ENCODE measurements at regions not wholly inside any gene's neighbourhood (a gene's known extent, or its start where the extent isn't known, plus 50 kb on each side); places are given as distances from the start of the nearest gene placed in this dataset.

DNA sequence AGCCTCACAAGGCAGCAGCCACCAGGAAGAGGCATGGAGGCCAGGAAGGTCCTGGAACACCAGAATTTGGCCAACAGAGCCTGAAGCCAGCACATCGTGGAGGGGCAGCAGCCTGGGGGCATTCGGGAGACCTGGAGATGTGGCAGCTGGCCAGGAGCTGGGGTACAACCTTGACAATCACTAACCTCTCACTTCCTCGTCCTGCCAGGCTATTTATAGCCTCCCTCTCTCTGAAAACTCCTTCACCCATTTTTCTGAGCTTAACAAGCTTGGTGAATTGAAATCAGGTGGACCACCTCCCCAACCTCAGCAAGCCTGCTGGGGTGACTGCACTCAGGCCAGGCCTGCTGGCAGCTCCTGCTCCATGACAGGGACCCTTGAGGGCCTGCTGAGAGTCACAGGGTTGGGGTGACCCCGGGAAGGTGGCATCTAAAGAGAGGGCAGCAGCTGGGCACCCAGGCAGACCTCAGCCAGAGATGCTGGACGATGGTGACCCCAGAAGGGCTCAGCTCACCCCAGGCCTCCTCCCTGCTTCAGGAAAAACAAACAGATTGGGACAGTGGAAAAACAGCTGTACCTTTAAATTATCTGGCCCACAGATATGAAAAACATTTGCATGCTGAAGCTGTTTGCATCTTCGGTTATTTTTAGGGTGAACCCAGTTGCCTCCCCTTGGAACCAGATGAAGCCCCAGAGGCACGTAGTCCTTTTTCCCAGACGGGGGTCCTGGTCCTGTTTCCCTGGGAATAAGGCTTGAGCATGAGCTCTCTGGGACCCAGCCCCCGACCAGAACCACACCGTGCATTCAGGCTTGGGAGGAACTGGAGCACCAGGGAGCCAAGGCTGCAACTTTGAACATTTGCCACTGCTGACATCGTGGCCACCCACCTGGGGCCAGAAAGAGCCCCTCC lies 67.0 kb downstream of the PITPNM2 start:
- Histone ChIP-seq H3K36me3 (ENCODE audit: low read depth, low read length) (no peaks in the 10 kb centered on the region), H3K27me3 (ENCODE audit: low read length) (no peaks in the 10 kb centered on the region), H3F3A (ENCODE audit: low read length, unreplicated experiment) (no peaks in the 10 kb centered on the region), H3K9me2 (replicated peaks; ENCODE audit: low read length) (no peaks in the 10 kb centered on the region), H3K9me3 (ENCODE audit: low read length) (no peaks in the 10 kb centered on the region), H3K27ac (ENCODE audit: low read length) (no peak overlapping the region), H3K9ac (ENCODE audit: low read length) (no peak overlapping the region), H3K4me3 (ENCODE audit: low read length) (no peak overlapping the region), H4K20me1 (ENCODE audit: low read length) (no peaks in the 10 kb centered on the region), H3K4me1 (ENCODE audit: insufficient read depth, low read length) (peaks cover 21% of the 10 kb centered on the region), H3K79me2 (ENCODE audit: low read length) (no peaks in the 10 kb centered on the region), H2AFZ (ENCODE audit: low read length) (no peak overlapping the region), H3K4me2 (ENCODE audit: low read length) (no peak overlapping the region)
- BruUV-seq (replicated peaks), result no TSS peak
- ChIA-PET POLR2A (ENCODE audit: unreplicated experiment) (no interaction called here), CTCF (no interaction called here)
- ATAC-seq (no peak), DNase-seq (no peak)
- TF ChIP-seq EZH2 (IDR thresholded peaks at IDR 0.05; ENCODE audit: low read length, unreplicated experiment), result no peak
- no peak for TF ChIP-seq EZH2phosphoT487 (IDR thresholded peaks at IDR 0.05; ENCODE audit: borderline replicate concordance, low read length)
- TF ChIP-seq, protein P1, sequence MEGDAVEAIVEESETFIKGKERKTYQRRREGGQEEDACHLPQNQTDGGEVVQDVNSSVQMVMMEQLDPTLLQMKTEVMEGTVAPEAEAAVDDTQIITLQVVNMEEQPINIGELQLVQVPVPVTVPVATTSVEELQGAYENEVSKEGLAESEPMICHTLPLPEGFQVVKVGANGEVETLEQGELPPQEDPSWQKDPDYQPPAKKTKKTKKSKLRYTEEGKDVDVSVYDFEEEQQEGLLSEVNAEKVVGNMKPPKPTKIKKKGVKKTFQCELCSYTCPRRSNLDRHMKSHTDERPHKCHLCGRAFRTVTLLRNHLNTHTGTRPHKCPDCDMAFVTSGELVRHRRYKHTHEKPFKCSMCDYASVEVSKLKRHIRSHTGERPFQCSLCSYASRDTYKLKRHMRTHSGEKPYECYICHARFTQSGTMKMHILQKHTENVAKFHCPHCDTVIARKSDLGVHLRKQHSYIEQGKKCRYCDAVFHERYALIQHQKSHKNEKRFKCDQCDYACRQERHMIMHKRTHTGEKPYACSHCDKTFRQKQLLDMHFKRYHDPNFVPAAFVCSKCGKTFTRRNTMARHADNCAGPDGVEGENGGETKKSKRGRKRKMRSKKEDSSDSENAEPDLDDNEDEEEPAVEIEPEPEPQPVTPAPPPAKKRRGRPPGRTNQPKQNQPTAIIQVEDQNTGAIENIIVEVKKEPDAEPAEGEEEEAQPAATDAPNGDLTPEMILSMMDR (conservative IDR thresholded peaks at IDR 0.05; ENCODE audit: low read depth, low read length), result no peak
- intact Hi-C loops (cut with micrococcal nuclease), result no loop called here

DNA sequence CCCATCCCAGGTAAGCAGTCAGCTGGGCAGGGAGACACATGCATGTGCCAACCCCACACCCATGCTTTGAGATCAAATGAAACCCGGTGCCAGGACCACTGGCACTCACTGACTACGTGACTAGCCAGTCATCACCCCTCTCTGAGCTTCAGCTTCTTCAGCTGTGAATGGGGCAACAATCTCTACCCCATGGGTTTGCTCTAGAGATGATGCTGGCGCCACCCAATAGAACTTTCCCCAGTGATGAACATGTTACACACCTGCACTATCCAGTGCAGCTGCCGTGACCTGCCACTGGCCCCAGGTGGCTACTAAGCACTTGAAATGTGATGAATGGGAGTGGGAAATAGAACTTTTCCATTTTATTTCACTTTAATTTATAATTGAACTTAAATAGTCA lies 70.3 kb downstream of the PITPNM2 start:
- ATAC-seq (no peak), DNase-seq (no peak)
- intact Hi-C loops (cut with micrococcal nuclease), result no loop called here
- H3K4me3 ChIP-seq (ENCODE audit: low read length), result no peak overlapping the region
- H3K27ac ChIP-seq (ENCODE audit: low read length), result no peak overlapping the region
- no peaks in the 10 kb centered on the region for H4K20me1 ChIP-seq (ENCODE audit: low read length)
- no peaks in the 10 kb centered on the region for H3K9me2 ChIP-seq (replicated peaks; ENCODE audit: low read length)
- no peaks in the 10 kb centered on the region for H3K27me3 ChIP-seq (ENCODE audit: low read length)
- POLR2A ChIA-PET (ENCODE audit: unreplicated experiment), result no interaction called here
- H2AFZ ChIP-seq (ENCODE audit: low read length), result no peak overlapping the region
- no peaks in the 10 kb centered on the region for H3K9me3 ChIP-seq (ENCODE audit: low read length)
- no peak overlapping the region for H3K9ac ChIP-seq (ENCODE audit: low read length)
- no peak overlapping the region for H3K4me2 ChIP-seq (ENCODE audit: low read length)
- no peaks in the 10 kb centered on the region for H3K79me2 ChIP-seq (ENCODE audit: low read length)
- no peaks in the 10 kb centered on the region for H3F3A ChIP-seq (ENCODE audit: low read length, unreplicated experiment)
- CTCF ChIA-PET, result no interaction called here
- TF ChIP-seq EZH2phosphoT487 (IDR thresholded peaks at IDR 0.05; ENCODE audit: borderline replicate concordance, low read length), result no peak
- no peak for TF ChIP-seq EZH2 (IDR thresholded peaks at IDR 0.05; ENCODE audit: low read length, unreplicated experiment)
- TF ChIP-seq, protein P1 (conservative IDR thresholded peaks at IDR 0.05; ENCODE audit: low read depth, low read length), result no peak
- peaks cover 22% of the 10 kb centered on the region for H3K4me1 ChIP-seq (ENCODE audit: insufficient read depth, low read length)
- BruUV-seq (replicated peaks), result no TSS peak
- no peaks in the 10 kb centered on the region for H3K36me3 ChIP-seq (ENCODE audit: low read depth, low read length)

DNA sequence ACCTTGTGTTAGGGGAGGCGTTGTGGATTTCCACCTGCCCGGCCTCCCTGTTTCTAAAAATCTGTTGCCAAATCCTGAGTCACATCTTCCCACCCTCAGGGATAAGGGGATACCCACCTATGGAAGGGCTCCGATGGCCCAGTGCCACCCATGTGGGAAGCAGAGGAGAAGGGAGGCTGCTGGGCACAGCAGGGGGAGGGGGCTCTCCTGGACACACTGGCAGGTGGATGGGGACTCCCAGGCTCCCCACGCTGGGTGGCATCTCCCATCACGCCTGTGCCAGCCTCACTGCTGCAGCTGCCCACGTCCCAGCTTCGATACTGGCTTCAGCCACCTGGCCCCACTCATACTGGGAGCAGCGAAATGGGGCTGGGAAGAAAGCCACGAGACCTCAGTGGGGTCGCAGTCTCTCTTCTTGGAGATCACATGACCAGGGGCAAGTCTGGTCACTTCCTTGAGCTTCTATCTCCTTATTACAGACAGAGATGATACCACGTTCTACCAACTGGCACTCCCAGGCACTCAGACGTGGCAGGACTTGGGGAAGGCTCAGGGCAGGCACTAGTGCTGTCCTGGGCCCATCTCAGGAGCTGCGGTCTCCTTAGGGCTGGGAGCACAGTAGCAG lies 72.2 kb downstream of the PITPNM2 start:
- no peaks in the 10 kb centered on the region for H3K36me3 ChIP-seq (ENCODE audit: low read depth, low read length)
- intact Hi-C loops (cut with micrococcal nuclease), result no loop called here
- no peak overlapping the region for H3K4me3 ChIP-seq (ENCODE audit: low read length)
- H3K9me3 ChIP-seq (ENCODE audit: low read length), result no peaks in the 10 kb centered on the region
- H3K27ac ChIP-seq (ENCODE audit: low read length), result no peak overlapping the region
- no TSS peak for BruUV-seq (replicated peaks)
- CTCF ChIA-PET, result no interaction called here
- peaks cover 22% of the 10 kb centered on the region for H3K4me1 ChIP-seq (ENCODE audit: insufficient read depth, low read length)
- no peak for TF ChIP-seq EZH2 (IDR thresholded peaks at IDR 0.05; ENCODE audit: low read length, unreplicated experiment)
- TF ChIP-seq EZH2phosphoT487 (IDR thresholded peaks at IDR 0.05; ENCODE audit: borderline replicate concordance, low read length), result no peak
- TF ChIP-seq, protein P1 (conservative IDR thresholded peaks at IDR 0.05; ENCODE audit: low read depth, low read length), result no peak
- H3K27me3 ChIP-seq (ENCODE audit: low read length), result no peaks in the 10 kb centered on the region
- ATAC-seq, result no peak
- H4K20me1 ChIP-seq (ENCODE audit: low read length), result no peaks in the 10 kb centered on the region
- no peaks in the 10 kb centered on the region for H3K9me2 ChIP-seq (replicated peaks; ENCODE audit: low read length)
- POLR2A ChIA-PET (ENCODE audit: unreplicated experiment), result no interaction called here
- no peak overlapping the region for H3K9ac ChIP-seq (ENCODE audit: low read length)
- H2AFZ ChIP-seq (ENCODE audit: low read length), result no peak overlapping the region
- no peak overlapping the region for H3K4me2 ChIP-seq (ENCODE audit: low read length)
- H3K79me2 ChIP-seq (ENCODE audit: low read length), result no peaks in the 10 kb centered on the region
- DNase-seq, result no peak
- H3F3A ChIP-seq (ENCODE audit: low read length, unreplicated experiment), result no peaks in the 10 kb centered on the region

Data from PC-3 (cell line).